ENCODE measurements at regions not wholly inside any gene's neighbourhood (a gene's known extent, or its start where the extent isn't known, plus 50 kb on each side); places are given as distances from the start of the nearest gene placed in this dataset.
A peak's percentile ranks its signal among the peaks of the same experiment; 100 is the strongest.

DNA sequence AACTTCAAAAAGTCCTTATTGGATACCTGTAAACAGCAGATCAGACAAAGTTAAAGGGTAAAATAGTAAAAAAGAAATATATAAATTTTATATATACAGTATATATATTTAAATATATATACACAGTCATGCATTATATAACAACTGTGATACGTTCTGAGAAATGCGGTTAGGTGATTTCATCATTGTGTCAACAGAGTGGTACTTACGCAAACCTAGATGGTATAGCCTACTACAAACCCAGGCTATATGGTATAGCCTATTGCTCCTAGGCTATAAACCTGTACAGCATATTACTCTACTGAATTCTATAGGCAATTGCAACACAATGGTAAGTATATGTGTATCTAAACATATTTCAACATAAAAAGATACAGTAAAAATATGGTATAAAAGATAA, 222.7 kb downstream of the NUF2 start:
- TF ChIP-seq POLR2A (IDR thresholded peaks at IDR 0.05) (no peak), POLR2AphosphoS5 (IDR thresholded peaks at IDR 0.05) (no peak), EP300 (IDR thresholded peaks at IDR 0.05) (no peak)
- TF ChIP-seq, protein P1, sequence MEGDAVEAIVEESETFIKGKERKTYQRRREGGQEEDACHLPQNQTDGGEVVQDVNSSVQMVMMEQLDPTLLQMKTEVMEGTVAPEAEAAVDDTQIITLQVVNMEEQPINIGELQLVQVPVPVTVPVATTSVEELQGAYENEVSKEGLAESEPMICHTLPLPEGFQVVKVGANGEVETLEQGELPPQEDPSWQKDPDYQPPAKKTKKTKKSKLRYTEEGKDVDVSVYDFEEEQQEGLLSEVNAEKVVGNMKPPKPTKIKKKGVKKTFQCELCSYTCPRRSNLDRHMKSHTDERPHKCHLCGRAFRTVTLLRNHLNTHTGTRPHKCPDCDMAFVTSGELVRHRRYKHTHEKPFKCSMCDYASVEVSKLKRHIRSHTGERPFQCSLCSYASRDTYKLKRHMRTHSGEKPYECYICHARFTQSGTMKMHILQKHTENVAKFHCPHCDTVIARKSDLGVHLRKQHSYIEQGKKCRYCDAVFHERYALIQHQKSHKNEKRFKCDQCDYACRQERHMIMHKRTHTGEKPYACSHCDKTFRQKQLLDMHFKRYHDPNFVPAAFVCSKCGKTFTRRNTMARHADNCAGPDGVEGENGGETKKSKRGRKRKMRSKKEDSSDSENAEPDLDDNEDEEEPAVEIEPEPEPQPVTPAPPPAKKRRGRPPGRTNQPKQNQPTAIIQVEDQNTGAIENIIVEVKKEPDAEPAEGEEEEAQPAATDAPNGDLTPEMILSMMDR (IDR thresholded peaks at IDR 0.05) = no peak
- no peak for DNase-seq
- no peak overlapping the region for H3K27ac ChIP-seq
- no peaks in the 10 kb centered on the region for H3K9me3 ChIP-seq
- WGBS, 2 donors = 85 to 89% methylated on average over 3 of the region's 3 CpGs
- H3K4me3 ChIP-seq = no peak overlapping the region
- no peaks in the 10 kb centered on the region for H3K4me1 ChIP-seq
- no peaks in the 10 kb centered on the region for H3K27me3 ChIP-seq
- ATAC-seq (ENCODE audit: low FRiP score in 2 of 2) = no peak
- no peaks in the 10 kb centered on the region for H3K36me3 ChIP-seq

DNA sequence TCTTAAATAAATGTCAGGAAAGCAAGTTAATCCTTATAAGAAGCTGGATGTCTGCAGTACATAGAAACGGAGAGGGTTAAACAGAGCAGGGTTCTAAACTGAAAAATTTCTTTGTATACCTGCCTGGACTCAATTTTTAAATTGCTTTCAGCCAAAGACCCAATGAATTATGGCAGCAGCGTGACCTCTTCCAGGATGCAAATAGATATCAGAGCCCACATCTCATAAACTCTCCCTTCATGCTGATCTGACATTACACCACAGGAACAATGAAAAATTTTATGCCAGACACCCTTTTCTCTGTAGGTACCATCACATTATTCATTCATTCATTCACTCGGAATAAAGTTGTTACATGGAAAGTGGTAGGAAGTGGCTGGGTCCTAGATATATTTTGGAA, 236.4 kb downstream of the NUF2 start:
- H3K9me3 ChIP-seq = no peaks in the 10 kb centered on the region
- no peak for DNase-seq
- H3K27me3 ChIP-seq = no peaks in the 10 kb centered on the region
- H3K4me1 ChIP-seq = no peaks in the 10 kb centered on the region
- H3K36me3 ChIP-seq = no peaks in the 10 kb centered on the region
- no peak overlapping the region for H3K4me3 ChIP-seq
- ATAC-seq (ENCODE audit: low FRiP score in 2 of 2) = no peak
- 72 to 74% methylated on average over 3 of the region's 3 CpGs for WGBS, 2 donors
- TF ChIP-seq POLR2AphosphoS5 (IDR thresholded peaks at IDR 0.05) (no peak), EP300 (IDR thresholded peaks at IDR 0.05) (no peak), POLR2A (IDR thresholded peaks at IDR 0.05) (no peak)
- TF ChIP-seq, protein P1 (IDR thresholded peaks at IDR 0.05) = no peak
- no peak overlapping the region for H3K27ac ChIP-seq

DNA sequence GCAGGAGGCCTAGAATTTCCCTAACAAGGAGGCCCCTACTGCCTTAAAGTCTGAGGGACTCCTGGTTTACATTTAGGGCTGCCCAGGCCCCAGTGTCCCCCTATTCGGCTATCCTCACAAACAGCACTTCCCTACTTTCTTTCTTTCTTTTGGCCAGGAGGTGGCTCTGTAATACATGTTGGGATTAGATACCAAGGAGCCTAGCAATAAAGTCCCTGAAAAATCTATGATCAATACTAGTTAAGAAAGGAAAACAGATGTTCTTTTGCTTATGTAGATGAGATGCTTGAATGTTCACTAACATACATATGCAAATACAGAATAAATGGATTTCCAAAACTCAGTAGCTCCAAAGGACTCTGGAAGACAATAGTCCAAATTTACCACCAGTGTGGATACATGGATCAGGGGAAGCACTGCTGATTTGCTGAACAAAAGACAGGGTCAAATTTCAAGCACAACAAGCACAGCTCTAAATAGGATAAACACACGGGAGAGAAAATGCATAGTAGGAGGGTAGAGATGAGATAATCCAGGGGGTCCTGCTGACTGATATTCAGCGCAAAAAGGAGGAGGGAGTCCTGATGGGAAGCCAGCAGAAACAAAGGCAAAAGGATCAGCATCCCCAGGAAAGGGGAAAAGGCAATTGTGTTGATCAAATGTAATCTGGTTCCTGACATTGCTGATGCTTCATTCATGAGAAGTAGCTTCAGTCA, 240.0 kb downstream of the NUF2 start:
- Histone ChIP-seq H3K27me3 (no peaks in the 10 kb centered on the region), H3K4me1 (no peaks in the 10 kb centered on the region), H3K27ac (no peak overlapping the region), H3K9me3 (no peaks in the 10 kb centered on the region), H3K36me3 (no peaks in the 10 kb centered on the region), H3K4me3 (no peak overlapping the region)
- no peak for TF ChIP-seq POLR2A (IDR thresholded peaks at IDR 0.05)
- TF ChIP-seq, protein P1 (IDR thresholded peaks at IDR 0.05) = peak in 2 of 6 experiments; percentile 5 to 18
- 46 to 60% methylated on average over 3 of the region's 3 CpGs for WGBS, 2 donors
- ATAC-seq (ENCODE audit: low FRiP score in 2 of 2) (no peak), DNase-seq (no peak)

DNA sequence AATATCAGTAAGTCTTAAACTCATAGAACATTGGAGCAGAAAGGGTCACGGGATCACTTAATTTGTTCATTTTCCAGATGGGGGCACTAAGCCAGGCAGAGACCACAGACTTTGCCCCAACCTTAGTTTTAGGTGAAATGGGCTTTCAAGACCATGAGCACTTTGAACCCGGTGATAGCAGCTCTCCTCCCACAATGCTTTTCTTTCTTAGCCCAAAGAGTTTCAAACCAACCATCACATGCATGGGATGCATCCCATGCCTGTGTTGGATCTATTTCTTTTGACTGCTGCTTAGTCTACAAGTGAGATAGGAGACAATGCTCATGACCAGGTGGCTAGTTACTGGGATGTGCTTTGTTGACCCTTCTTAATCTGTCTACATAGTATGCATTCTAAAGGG, 240.6 kb downstream of the NUF2 start:
- H3K4me3 ChIP-seq = no peak overlapping the region
- H3K27me3 ChIP-seq = no peaks in the 10 kb centered on the region
- H3K9me3 ChIP-seq = no peaks in the 10 kb centered on the region
- ATAC-seq (ENCODE audit: low FRiP score in 2 of 2) (no peak), DNase-seq (no peak)
- no peak overlapping the region for H3K27ac ChIP-seq
- H3K4me1 ChIP-seq = no peaks in the 10 kb centered on the region
- H3K36me3 ChIP-seq = no peaks in the 10 kb centered on the region
- WGBS, 2 donors = 92 to 93% methylated on average over 2 of the region's 2 CpGs
- TF ChIP-seq POLR2AphosphoS5 (IDR thresholded peaks at IDR 0.05) = no peak
- TF ChIP-seq POLR2A (IDR thresholded peaks at IDR 0.05) = no peak
- TF ChIP-seq EP300 (IDR thresholded peaks at IDR 0.05) = no peak
- TF ChIP-seq, protein P1 (IDR thresholded peaks at IDR 0.05) = no peak

DNA sequence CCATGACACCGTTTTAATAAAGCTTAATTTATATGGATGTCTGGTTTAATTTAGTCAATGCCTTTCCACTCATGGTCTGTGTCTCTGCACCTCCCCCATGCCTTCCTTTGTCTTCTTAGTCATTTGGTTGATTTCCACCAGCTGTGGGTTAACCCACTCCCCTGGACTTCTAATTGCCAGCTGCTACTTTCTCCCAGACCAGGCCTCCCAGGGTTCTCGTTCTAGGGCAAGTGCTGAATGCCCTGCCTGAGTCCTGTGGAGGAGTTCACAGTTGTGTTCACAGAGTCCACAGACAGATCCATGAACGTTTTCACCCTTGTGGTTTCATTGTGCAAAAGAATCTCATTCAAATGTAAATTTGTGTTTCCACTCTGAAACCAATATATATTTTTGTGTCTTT, 243.4 kb downstream of the NUF2 start:
- TF ChIP-seq, protein P1 (IDR thresholded peaks at IDR 0.05) = no peak
- no peak for TF ChIP-seq EP300 (IDR thresholded peaks at IDR 0.05)
- no peak for TF ChIP-seq POLR2AphosphoS5 (IDR thresholded peaks at IDR 0.05)
- no peak for TF ChIP-seq POLR2A (IDR thresholded peaks at IDR 0.05)
- 66 to 70% methylated on average over 3 of the region's 3 CpGs for WGBS, 2 donors
- DNase-seq (no peak), ATAC-seq (ENCODE audit: low FRiP score in 2 of 2) (no peak)
- H3K27me3 ChIP-seq = no peaks in the 10 kb centered on the region
- no peak overlapping the region for H3K27ac ChIP-seq
- H3K4me1 ChIP-seq = no peaks in the 10 kb centered on the region
- no peaks in the 10 kb centered on the region for H3K9me3 ChIP-seq
- H3K36me3 ChIP-seq = no peaks in the 10 kb centered on the region
- H3K4me3 ChIP-seq = no peak overlapping the region

Data from upper lobe of left lung (tissue), 6 donors.